ENCODE measurements at regions not wholly inside any gene's neighbourhood (a gene's known extent, or its start where the extent isn't known, plus 50 kb on each side); places are given as distances from the start of the nearest gene placed in this dataset.

- TF ChIP-seq FOXP2 (optimal IDR thresholded peaks at IDR 0.05; ENCODE audit: borderline replicate concordance, extremely low read depth, extremely low read length, insufficient read depth) (no peak), SIN3A (IDR thresholded peaks at IDR 0.05; ENCODE audit: borderline replicate concordance, insufficient read depth, low read length) (no peak), POLR2AphosphoS5 (IDR thresholded peaks at IDR 0.05; ENCODE audit: low read depth, low read length) (no peak), REST (IDR thresholded peaks at IDR 0.05; ENCODE audit: insufficient read depth in 1 of 2, low read depth in 2 of 2, low read length in 2 of 2) (no peak), TAF1 (IDR thresholded peaks at IDR 0.05; ENCODE audit: borderline replicate concordance, insufficient read depth, low read length) (no peak)
Observed at GRCh38 chr1:195195423-195196057, 1412.7 kb downstream of the KCNT2 start.

GRCh38 chr1:195193134-195193533, 1415.1 kb downstream of the KCNT2 start:
- TF ChIP-seq POLR2AphosphoS5 (IDR thresholded peaks at IDR 0.05; ENCODE audit: low read depth, low read length) (no peak), REST (IDR thresholded peaks at IDR 0.05; ENCODE audit: insufficient read depth in 1 of 2, low read depth in 2 of 2, low read length in 2 of 2) (no peak), SIN3A (IDR thresholded peaks at IDR 0.05; ENCODE audit: borderline replicate concordance, insufficient read depth, low read length) (no peak), FOXP2 (optimal IDR thresholded peaks at IDR 0.05; ENCODE audit: borderline replicate concordance, extremely low read depth, extremely low read length, insufficient read depth) (no peak), TAF1 (IDR thresholded peaks at IDR 0.05; ENCODE audit: borderline replicate concordance, insufficient read depth, low read length) (no peak)

GRCh38 chr1:195188821-195189220, 1419.4 kb downstream of the KCNT2 start:
- TF ChIP-seq POLR2AphosphoS5 (IDR thresholded peaks at IDR 0.05; ENCODE audit: low read depth, low read length) (no peak), FOXP2 (optimal IDR thresholded peaks at IDR 0.05; ENCODE audit: borderline replicate concordance, extremely low read depth, extremely low read length, insufficient read depth) (no peak), SIN3A (IDR thresholded peaks at IDR 0.05; ENCODE audit: borderline replicate concordance, insufficient read depth, low read length) (no peak), TAF1 (IDR thresholded peaks at IDR 0.05; ENCODE audit: borderline replicate concordance, insufficient read depth, low read length) (no peak), REST (IDR thresholded peaks at IDR 0.05; ENCODE audit: insufficient read depth in 1 of 2, low read depth in 2 of 2, low read length in 2 of 2) (no peak)

DNA sequence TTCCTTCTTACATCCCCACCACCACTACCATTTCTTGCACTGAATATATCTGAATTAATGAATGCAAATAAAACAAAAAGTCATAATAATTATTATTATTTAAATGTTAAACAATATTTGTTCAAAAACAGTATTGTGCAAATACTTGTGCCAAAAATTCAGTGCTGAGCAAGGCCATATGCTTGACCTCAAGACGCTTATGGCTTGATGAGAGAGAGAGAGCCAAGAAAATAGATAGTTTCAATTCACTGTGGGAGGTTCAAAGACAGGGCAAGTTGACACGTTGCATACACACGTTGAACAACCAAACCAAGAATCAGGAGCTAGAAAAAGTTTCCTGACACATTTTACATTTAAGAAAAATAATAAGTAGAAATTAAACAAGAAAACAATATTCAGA, 1421.7 kb downstream of the KCNT2 start:
- TF ChIP-seq POLR2AphosphoS5 (IDR thresholded peaks at IDR 0.05; ENCODE audit: low read depth, low read length), result no peak
- TF ChIP-seq SIN3A (IDR thresholded peaks at IDR 0.05; ENCODE audit: borderline replicate concordance, insufficient read depth, low read length), result no peak

GRCh38 chr1:195185736-195186135, 1422.5 kb downstream of the KCNT2 start:
- TF ChIP-seq TAF1 (IDR thresholded peaks at IDR 0.05; ENCODE audit: borderline replicate concordance, insufficient read depth, low read length), result no peak
- no peak for TF ChIP-seq FOXP2 (optimal IDR thresholded peaks at IDR 0.05; ENCODE audit: borderline replicate concordance, extremely low read depth, extremely low read length, insufficient read depth)
- no peak for TF ChIP-seq POLR2AphosphoS5 (IDR thresholded peaks at IDR 0.05; ENCODE audit: low read depth, low read length)

GRCh38 chr1:195185321-195185720, 1422.9 kb downstream of the KCNT2 start:
- TF ChIP-seq REST (IDR thresholded peaks at IDR 0.05; ENCODE audit: insufficient read depth in 1 of 2, low read depth in 2 of 2, low read length in 2 of 2) (no peak), POLR2AphosphoS5 (IDR thresholded peaks at IDR 0.05; ENCODE audit: low read depth, low read length) (no peak), FOXP2 (optimal IDR thresholded peaks at IDR 0.05; ENCODE audit: borderline replicate concordance, extremely low read depth, extremely low read length, insufficient read depth) (no peak), TAF1 (IDR thresholded peaks at IDR 0.05; ENCODE audit: borderline replicate concordance, insufficient read depth, low read length) (no peak), SIN3A (IDR thresholded peaks at IDR 0.05; ENCODE audit: borderline replicate concordance, insufficient read depth, low read length) (no peak)
